Fibroblast of pulmonary artery (primary cell): ENCODE measurements at regions not wholly inside any gene's neighbourhood (a gene's known extent, or its start where the extent isn't known, plus 50 kb on each side); places are given as distances from the start of the nearest gene placed in this dataset.
"Not testable (repeated sequence)": the region's sequence is repeated elsewhere in the genome, so short reads cannot be mapped to it uniquely, and the experiment has no call there.

Source experiments
- DNase-seq: peaks from one replicate; pipeline ENCODE4 v3.0.0-alpha.2; 2010; ENCODE audit warnings: low read depth
- H3K4me3 ChIP-seq: replicated peaks from 2 replicates; pipeline ENCODE4 v1.5.1; 2011; ENCODE audit warnings: low read depth, mild to moderate bottlenecking, control low read depth, low read length, moderate library complexity
- TF ChIP-seq, protein P1 (sequence below): IDR thresholded peaks from 2 replicates; pipeline ENCODE4 v1.5.1; 2011; ENCODE audit warnings: mild to moderate bottlenecking, control low read depth, low read length, inconsistent platforms; ENCODE audit errors: missing control alignments

DNA sequence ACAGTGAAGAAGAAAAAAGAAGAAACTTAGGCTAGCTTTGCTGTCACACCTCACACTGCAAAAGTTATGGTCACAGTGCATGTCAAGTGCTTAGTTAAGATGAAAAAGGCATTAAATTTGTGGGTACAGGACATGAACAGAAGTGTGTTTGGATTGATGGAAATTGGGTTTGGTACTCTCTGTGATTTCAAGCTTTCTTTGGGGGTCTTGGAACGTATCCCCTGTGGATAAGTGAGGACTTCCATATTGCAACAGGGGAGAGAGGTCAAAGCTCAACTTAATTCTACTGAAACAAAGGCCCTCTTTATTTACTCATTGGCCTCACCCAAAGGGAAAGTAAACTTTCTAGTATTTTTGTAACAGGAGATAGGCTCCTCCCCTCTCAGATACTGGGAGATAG is 138.3 kb upstream of the FUT9 start:
- no peak for DNase-seq
- H3K4me3 ChIP-seq, result no peak overlapping the region
- TF ChIP-seq, protein P1, sequence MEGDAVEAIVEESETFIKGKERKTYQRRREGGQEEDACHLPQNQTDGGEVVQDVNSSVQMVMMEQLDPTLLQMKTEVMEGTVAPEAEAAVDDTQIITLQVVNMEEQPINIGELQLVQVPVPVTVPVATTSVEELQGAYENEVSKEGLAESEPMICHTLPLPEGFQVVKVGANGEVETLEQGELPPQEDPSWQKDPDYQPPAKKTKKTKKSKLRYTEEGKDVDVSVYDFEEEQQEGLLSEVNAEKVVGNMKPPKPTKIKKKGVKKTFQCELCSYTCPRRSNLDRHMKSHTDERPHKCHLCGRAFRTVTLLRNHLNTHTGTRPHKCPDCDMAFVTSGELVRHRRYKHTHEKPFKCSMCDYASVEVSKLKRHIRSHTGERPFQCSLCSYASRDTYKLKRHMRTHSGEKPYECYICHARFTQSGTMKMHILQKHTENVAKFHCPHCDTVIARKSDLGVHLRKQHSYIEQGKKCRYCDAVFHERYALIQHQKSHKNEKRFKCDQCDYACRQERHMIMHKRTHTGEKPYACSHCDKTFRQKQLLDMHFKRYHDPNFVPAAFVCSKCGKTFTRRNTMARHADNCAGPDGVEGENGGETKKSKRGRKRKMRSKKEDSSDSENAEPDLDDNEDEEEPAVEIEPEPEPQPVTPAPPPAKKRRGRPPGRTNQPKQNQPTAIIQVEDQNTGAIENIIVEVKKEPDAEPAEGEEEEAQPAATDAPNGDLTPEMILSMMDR, result no peak

- TF ChIP-seq, protein P1, result no peak
- H3K4me3 ChIP-seq, result no peak overlapping the region
- DNase-seq, result no peak
Measured at GRCh38 chr6:95879856-95880255, 135.9 kb upstream of the FUT9 start.

GRCh38 chr6:95882371-95882770 is 133.4 kb upstream of the FUT9 start:
- H3K4me3 ChIP-seq, result no peak overlapping the region
- TF ChIP-seq, protein P1, result no peak
- no peak for DNase-seq

DNA sequence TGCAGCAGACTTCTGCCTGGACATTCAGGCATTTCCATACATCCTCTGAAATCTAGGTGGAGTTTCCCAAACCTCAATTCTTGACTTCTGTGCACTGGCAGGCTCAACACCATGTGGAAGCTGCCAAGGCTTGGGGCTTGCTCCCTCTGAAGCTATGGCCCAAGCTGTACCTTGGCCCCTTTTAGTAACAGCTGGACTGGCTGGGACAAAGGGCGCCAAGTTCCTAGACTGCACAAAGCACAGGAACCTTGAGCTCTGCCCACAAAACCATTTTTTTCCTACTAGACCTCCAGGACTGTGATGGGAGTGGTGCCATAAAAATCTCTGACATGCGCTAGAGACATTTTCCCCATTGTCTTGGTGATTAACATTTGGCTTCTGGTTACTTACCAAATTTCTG is 127.1 kb upstream of the FUT9 start:
- not testable (repeated sequence) for H3K4me3 ChIP-seq, DNase-seq

DNA sequence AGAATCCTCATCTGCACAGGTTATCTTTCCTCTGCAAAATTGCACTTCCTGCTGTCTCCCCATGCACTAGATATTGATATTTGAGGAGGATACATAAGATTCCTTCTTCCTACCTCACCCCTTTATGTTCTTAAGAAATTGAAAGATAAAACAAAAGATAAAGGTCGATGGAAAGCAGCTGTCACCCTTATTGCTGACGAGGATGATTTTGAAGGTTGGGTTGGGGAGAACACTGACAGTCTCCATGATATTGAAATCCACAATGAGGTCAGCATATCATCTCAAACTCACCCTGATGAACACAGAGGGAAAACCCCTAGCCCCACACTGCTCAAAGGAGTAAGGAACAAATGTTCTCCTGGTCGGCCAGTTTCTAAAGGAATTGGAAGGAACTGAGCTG is 110.6 kb upstream of the FUT9 start:
- TF ChIP-seq, protein P1, result no peak
- DNase-seq, result no peak
- H3K4me3 ChIP-seq, result no peak overlapping the region

DNA sequence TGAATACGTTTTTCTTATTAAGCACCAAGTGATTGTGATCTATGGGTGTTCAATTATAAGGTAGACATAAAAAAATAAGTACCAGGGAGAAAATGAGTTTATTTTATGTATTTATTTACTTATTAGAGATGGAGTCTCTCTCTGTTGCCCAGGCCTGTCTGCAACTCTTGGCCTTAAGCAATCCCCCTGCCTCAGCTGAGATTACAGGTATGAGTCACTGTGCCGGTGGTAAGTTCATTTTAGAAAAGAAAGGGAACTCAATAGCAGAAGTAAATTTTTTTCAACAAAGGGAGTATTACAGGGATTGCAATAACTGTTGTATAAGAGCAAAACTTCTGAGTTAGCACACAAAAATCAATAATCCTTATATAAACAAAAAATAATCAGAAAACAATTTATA is 98.7 kb upstream of the FUT9 start:
- H3K4me3 ChIP-seq, result no peak overlapping the region
- no peak for DNase-seq
- TF ChIP-seq, protein P1, result no peak

DNA sequence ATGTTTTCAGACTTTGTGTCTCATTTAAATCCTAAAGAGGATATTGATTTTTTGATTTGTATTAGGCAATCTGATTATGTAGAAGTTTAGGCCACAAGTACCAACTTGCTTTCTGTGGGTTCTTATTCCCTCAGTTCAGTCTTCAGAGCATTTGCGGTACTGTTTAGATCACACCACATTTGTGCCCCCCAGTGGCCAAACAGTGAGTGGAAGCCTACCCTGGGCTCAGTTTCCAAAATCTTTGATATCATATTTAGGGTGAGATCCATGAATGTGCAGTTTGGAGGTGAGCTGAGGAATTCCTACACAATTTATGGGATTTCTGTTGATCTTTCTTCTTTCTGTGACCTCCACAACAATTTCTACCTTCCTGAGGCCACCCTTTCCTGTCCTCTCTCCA is 92.3 kb upstream of the FUT9 start:
- TF ChIP-seq, protein P1, result no peak
- no peak overlapping the region for H3K4me3 ChIP-seq
- DNase-seq, result no peak

GRCh38 chr6:95935736-95936135 is 80.0 kb upstream of the FUT9 start:
- TF ChIP-seq, protein P1, result no peak
- no peak for DNase-seq
- H3K4me3 ChIP-seq, result no peak overlapping the region
